Activated CD4-positive, alpha-beta T cell treated with anti-CD3 and anti-CD28 coated beads for 48 hours (primary cell): ENCODE measurements at regions not wholly inside any gene's neighbourhood (a gene's known extent, or its start where the extent isn't known, plus 50 kb on each side); places are given as distances from the start of the nearest gene placed in this dataset.

ENCODE experiments used
- DNase-seq: peaks from one replicate; pipeline ENCODE4 v3.0.0-alpha.2; 2020

DNA sequence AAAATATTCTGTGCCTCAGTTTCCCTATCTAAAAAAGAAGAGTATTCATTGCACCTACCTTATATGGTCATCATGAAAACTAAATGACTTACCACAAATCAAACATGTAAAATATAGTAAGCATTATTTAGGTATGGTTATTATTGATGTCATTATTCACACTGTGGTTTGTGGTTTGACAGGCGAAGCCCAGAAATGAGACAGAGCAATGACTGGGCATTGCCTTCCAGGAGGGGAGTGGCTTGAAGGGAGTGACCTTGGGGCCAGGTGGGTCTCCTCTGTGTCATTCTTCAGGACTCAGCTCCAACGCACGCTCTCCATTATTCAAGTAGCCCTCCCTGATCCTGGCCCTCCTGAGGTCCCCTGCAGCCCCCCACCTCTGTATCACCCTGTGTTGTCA lies 133.7 kb downstream of the DMRTA2 start:
- no peak for DNase-seq

DNA sequence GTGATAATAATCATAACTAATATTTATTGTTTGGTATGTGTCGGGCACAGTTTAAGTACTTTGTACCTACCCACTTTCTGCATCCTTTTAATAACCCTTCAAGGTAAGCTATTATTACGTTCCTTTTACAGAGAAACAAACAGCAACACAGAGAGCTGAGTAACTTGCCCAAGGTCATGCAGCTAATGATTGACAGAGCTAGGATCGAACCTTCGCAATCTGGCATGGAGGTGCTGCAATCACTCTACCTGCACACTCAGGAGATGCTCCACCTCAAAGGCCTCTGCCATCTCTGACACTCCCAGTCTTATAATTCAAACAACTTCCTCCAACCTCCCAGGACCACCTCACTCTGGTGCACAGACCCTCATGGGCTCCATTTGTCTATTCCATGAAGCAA lies 137.2 kb downstream of the DMRTA2 start:
- no peak for DNase-seq

DNA sequence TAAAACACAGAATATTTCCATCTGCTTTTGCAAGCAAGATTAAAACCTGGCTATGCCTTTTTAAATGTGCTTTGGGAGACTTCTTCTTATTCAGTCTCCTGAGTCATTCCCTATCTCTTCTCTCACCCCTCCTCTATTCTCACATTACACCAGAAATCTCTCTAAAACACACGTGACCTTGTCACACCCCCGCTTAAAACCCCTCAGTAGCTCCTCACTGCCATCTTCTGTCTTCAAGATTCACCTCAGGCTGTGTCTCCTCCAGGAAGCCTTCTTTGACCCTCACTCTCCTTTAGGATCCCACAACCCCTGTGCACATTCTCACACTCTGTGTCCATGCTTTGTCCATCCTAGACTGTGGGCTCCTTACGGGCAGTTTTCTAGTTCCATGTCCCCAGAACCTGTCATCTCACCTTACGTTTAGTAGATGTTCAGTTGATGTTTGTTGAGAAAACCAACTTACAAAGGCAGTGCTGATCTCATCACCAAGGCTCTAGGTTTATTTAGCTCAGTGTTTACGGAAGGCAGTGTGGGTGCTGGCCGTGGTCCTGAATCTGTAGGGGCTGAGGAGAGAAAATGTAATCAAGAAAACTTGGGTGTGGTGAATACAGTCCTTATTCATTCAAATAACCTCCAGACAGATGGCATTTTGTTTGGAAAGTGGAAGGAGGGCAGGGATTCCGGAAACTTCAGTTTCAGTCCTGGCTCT lies 143.5 kb downstream of the DMRTA2 start:
- peak; percentile 7 for DNase-seq

DNA sequence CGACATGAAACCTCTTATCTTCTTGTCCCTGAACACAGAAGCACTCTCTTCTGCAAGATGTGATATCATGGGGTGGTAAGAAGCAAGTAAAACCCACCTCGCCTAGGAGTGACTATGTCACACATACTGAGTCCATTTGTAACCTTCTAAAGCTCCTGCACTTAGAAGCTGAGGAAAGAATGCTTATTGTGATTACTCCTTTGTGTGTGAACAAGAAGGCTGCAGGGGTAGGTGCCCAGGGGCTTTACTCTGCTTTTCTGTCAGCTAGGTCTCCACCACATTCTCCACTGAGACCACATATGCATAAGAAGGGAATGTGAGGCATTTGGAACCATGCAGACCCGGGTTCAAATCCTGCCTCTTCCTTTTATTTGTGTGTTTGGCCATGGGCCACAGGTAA lies 144.3 kb downstream of the DMRTA2 start:
- DNase-seq, result no peak

DNA sequence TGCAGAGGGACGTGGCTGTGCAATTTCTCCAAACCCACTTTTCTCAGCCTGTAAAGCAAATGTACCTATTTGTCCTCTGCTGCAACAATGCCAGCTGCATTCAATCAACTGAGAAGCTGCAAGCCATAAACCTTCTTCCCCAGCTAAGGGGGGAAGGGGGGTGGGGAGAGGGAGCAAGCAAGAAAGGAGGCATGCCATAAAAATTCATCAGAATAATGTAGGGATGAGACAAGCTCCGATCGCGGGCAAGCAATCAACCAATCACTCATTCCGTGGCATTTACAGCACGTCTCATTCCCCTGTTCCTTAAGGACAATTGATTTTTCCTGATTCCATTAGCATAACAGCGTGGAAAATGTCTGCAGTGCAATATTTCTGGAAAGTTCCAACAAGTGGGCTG lies 144.8 kb downstream of the DMRTA2 start:
- no peak for DNase-seq

DNA sequence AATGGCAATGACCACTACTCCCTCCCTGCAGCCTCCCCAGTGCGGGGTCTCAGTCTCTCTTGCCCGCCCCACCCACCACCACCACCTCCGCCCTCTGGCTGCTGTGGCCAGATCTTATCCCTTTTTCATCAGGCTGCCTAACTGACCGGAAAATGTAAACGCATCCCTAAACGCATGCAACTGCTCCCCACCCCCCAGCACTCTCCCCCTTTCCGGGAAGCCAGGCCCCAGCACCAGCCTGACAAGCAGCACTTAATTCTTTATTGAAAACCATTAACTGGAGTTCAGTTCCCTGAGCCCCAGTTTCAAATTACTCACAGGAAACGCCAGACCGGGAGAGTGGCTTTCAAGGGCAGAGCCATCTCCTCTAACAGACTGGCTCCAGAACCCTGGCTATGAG lies 147.7 kb downstream of the DMRTA2 start:
- no peak for DNase-seq

DNA sequence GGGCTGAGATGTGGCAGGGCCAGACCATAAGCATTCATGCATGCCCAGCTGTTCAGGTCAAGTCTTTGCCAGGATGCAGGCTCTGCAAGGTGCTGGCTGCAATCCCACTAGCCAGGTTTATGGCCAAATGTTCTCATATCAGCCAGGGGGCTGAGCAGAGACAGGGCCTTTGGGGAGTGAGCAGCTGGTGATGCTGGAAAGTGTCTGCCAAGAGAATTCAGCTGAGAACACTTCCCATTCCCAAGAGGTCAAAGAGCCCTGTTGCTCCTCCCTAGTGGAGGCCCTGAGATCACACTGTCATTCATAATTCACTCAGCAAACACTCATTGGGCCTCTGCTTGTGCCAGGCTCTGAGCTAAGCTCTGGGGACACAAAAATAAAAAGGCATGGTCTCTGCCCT lies 150.3 kb downstream of the DMRTA2 start:
- no peak for DNase-seq

DNA sequence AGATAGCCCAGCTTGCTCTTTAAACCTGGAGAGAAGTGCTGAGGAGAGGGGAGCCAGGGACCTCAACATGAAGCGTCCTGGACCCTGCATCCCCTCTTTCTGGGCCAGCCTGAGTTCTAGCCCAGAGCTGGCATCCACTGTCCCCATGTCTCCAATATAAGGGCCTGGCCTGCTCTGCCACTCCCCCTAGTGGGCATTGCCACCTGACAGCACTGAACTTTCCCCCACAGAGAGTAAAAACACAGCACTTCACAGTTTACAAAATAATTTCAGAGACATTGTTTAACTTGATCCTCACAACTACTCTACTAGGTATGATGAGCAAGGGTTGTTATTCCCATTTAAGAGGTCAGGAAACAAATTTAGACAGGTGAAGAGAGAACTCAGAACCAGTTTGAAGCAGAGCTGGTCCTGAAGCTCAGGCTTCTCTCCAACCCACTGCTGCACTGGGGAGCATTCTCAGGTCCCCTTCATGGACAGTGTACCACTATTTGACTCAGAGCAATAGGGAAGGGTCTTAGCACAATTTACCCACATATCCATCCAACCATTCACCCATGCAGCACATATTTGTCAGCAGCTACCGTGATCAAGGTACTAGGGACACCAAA lies 151.2 kb downstream of the DMRTA2 start:
- peak; percentile 45 for DNase-seq

DNA sequence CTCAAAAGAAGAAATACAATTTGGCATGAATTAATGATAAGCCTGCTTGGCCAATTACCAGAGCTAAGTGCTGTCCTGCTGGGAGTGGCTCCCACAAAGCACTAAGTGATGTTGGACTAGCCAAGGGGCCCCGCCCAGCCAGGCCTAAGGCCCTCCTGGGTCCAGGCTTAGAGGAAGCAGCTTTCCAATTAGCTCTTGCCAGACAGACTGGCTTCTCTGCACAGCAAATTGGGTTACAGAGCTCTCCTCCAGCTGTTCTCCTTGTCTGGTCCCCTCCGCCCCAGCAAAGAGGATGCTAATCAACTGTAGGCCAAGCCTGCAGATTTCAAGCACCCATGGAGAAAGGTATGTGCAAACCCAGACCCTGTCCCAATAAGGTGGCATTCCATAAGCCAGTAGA lies 151.9 kb downstream of the DMRTA2 start:
- DNase-seq, result no peak

DNA sequence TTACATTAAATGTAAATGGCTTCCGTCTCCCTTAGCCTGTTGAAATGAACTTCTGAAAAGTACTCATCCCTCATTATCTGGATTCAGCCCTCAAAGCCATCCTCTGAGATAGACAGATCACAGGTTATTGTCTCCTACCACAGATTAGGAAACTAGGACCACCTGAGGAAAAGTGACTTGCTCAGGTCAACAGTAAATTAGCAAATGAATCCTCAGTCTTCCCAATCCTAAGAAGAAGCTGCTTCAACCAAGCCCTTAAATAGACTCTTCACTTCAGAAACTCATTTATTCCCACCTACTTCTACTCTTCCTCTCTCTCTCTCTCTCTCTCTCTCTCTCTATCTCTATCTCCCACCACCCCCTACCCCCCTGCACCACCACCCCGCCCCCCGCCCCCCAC lies 152.3 kb downstream of the DMRTA2 start:
- no peak for DNase-seq

DNA sequence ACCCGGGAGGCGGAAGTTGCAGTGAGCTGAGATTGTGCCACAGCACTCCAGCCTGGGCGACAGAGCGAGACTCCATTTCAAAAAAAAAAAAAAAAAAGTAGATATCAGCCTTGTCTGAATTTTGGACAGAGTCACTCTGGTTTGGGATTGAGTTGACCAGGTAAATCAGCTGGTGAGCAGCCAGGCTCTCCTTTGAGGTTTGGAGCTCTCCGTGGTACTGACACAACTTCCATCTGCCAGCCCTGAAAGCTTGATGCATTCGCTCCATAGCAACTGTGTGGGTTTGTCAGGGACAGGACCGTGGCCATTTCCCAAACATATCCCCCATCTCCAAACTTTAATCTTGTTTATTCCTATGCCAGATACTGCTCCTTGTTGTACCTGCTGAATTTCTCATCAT lies 155.2 kb downstream of the DMRTA2 start:
- no peak for DNase-seq

DNA sequence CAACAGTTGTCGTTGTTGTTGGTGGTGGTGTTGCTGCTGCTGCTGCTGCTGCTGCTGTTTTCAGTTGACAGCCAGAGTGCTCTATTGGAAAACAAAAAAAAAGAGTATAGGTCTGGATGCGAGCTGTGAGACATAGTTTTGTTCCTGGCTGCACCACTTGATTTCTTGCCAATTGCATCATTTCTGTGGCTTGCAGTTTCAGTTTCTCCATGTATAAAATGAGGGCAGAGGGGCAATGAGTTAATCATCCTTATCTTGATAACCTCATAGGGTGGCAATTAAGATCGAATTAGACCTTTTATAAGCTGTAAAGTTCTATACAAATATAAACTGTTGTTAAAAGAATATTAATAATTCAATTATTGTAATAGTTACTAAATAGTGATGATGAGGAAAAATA lies 156.7 kb downstream of the DMRTA2 start:
- DNase-seq, result no peak

DNA sequence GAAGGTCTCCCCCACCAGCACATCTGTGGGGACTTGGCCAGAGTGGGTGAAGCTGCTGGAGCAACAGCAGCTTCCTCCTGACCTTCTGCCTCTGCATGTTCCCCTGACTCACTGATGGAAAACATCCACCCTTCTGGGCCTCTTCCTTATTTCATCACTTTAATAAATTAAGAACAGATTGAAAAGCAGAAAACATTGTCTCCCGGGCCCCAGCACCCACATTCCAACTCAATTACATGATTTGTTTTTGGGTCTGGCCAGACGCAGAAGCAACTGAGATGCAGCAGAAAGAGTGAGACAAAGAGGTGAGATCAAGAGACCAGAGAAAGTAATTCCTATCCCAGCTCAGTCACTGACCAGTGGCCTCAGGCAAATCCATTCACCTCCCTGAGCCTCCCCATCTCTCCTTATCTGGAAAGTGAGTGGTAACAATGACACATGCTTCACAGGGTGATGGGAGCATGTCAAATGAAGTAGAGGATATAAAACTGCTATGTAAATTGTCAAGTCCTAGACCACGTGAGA lies 157.1 kb downstream of the ELAVL4 start:
- DNase-seq, result no peak

DNA sequence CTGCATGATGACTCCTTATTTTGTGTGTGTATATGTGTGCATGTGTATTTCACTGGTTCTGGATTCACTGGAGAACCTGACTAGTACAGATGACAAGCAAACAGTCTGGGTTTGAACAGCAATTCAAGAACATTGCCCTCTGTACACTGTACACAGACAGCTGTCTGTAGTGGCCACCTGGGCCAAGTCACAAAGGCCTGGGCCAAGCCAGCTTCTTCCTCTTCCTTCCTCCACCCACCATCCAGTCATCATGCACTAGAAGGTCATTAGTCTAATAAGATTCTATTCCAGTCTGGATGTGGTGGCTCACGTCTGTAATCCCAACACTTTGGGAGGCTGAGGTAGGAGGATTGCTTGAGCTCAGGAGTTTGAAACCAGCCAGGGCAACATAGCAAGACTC lies 155.9 kb downstream of the ELAVL4 start:
- DNase-seq, result no peak

DNA sequence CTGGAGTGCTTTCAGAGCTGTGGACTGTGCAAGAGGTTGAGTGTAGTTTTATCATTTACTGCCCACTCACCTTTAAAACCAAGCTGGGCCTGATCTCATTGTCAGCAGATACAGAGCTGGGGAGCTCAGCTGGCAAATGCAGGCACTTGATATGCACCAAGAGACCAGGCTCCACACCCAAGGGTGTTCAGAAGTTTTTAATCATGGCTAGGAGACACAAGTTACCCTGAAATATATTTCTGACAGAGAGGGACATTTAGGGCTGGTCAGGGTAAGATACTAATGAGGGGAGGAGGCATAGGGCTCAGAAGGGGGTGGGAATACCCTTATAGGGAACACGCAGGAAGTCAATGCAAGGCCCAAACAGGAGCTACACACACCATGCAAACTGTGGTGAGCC lies 153.7 kb downstream of the ELAVL4 start:
- DNase-seq, result no peak

DNA sequence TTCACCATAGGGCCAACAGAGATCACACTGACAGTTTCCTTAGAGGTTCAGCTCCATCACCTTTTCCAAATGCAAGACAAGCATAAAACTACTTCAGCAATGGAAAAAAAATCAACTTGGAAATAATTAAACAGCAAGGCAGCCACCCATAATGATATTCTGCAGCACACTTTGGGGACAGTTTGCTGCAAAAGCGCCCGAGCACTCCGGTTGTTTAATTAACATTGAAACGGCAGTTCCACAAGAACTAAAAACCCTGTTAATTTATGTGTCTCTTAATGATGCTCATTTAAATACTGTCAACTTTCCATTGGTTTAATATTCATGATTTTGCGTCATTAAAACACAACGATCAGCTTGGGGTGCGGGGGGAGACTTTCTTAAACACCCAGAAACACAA lies 153.2 kb downstream of the ELAVL4 start:
- no peak for DNase-seq

DNA sequence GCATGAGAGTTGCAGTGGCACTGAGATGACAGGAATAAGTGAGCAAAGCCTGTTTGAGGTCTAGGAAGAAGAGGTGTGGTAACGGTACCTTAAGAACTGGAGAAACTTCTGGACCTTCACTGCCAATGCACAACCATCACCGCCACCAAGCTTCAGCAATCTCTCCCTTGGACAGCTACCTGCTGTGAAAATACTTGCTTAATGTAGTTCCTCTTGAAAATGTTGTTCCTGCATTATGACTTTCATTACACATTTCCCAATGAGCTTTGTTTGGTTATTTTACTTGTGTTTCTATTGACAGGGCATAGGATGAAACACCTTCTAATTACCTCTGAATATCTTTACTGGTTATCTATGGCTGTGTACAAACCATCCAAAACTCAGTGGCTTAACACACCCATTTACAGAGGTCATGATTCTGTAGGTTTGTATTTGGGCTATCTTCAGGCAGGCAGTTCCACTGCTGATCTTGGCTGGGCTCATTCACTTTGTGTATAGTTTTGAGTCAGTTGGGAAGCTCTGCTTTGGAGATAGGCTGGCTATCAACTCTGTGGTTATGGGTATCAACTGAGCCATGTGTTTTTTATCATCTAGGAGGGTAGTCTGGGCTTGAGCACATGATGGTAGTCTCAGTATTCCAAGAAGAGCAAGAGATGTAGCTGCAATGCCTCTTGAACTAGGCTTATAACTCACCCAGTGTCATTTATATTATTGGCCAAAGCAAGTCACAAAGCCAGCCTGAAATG lies 149.4 kb downstream of the ELAVL4 start:
- DNase-seq, result no peak

DNA sequence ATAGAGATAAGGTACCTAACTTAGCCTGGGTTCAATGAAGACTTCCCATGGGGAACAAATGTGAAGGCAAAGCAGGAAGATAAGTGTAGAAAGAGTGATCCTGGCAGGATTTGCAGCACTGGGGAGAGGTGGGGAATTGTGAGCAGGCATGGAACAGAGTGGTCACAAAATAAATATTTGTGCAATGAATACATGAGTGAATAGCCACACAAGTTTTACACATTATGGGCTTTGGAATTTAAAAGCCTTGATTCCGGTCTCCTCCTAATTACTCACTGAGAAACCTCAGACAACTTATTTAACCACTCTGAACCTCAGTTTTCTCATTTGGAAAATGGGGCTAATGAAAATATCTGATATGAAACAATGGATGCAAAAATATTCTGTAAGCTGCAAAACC lies 148.3 kb downstream of the ELAVL4 start:
- no peak for DNase-seq
